ENCODE measurements at regions not wholly inside any gene's neighbourhood (a gene's known extent, or its start where the extent isn't known, plus 50 kb on each side); places are given as distances from the start of the nearest gene placed in this dataset.

- Histone ChIP-seq H3K79me2 (replicated peaks; ENCODE audit: insufficient read depth) (no peaks in the 10 kb centered on the region), H3K27me3 (ENCODE audit: insufficient read depth) (peaks cover 4% of the 10 kb centered on the region; the same call in 1 of the 2 replicates), H4K20me1 (replicated peaks; ENCODE audit: insufficient read depth) (no peaks in the 10 kb centered on the region), H3K4me3 (no peak overlapping the region), H3K27ac (ENCODE audit: low read depth) (no peak overlapping the region), H3K4me2 (no peak overlapping the region), H3F3A (replicated peaks; ENCODE audit: low read depth) (0 out of 2 replicates have a peak, but pooled peaks cover 4% of the 10 kb centered on the region), H3K4me1 (ENCODE audit: insufficient read depth) (peaks cover 15% of the 10 kb centered on the region; the same call in 1 of the 2 replicates), H2AFZ (no peak overlapping the region), H3K36me3 (ENCODE audit: insufficient read depth) (no peaks in the 10 kb centered on the region), H3K9me2 (ENCODE audit: insufficient read depth) (no peaks in the 10 kb centered on the region)
- no peak overlapping the region for H3K4me3 Mint-ChIP-seq
- H3K27ac Mint-ChIP-seq, result no peak overlapping the region
- ATAC-seq (no peak), DNase-seq (ENCODE audit: low spot score) (no peak)
- H3K27me3 Mint-ChIP-seq (ENCODE audit: insufficient read depth, low read depth, poor library complexity), result peaks cover 14% of the 10 kb centered on the region
- TF ChIP-seq EZH2phosphoT487 (IDR thresholded peaks at IDR 0.05; ENCODE audit: unreplicated experiment), result no peak
- TF ChIP-seq CREB1 (CRISPR knock-in tag; IDR thresholded peaks at IDR 0.05; ENCODE audit: low read depth), result no peak
- no peaks in the 10 kb centered on the region for H3K36me3 Mint-ChIP-seq (ENCODE audit: low read depth)
- H3K9me3 Mint-ChIP-seq, result no peaks in the 10 kb centered on the region
- peaks cover 23% of the 10 kb centered on the region for H3K4me1 Mint-ChIP-seq
Observed at GRCh38 chr20:4081421-4081820, 66.1 kb upstream of the RNF24 start.

- Mint-ChIP-seq H3K27ac (no peak overlapping the region), H3K27me3 (ENCODE audit: insufficient read depth, low read depth, poor library complexity) (peaks cover 7% of the 10 kb centered on the region)
- DNase-seq (ENCODE audit: low spot score), result no peak
- TF ChIP-seq ETS1 (IDR thresholded peaks at IDR 0.05) (no peak), POLR2AphosphoS5 (IDR thresholded peaks at IDR 0.05; ENCODE audit: low read depth) (no peak), CTCF (conservative IDR thresholded peaks at IDR 0.05; ENCODE audit: low read depth in 2 of 2) (no peak), JUNB (IDR thresholded peaks at IDR 0.05; ENCODE audit: unreplicated experiment) (no peak), STAT1 (IDR thresholded peaks at IDR 0.05; ENCODE audit: unreplicated experiment) (no peak), EZH2 (IDR thresholded peaks at IDR 0.05; ENCODE audit: low read depth, unreplicated experiment) (no peak), ZNF114 (CRISPR knock-in tag; IDR thresholded peaks at IDR 0.05) (no peak), EZH2phosphoT487 (IDR thresholded peaks at IDR 0.05; ENCODE audit: unreplicated experiment) (no peak), ZNF462 (CRISPR knock-in tag; IDR thresholded peaks at IDR 0.05) (no peak), CREB1 (CRISPR knock-in tag; IDR thresholded peaks at IDR 0.05; ENCODE audit: low read depth) (no peak), NANOG (IDR thresholded peaks at IDR 0.05; ENCODE audit: borderline replicate concordance) (no peak)
Observed at GRCh38 chr20:4076671-4077070, 61.3 kb upstream of the RNF24 start.

More at GRCh38 chr20:4076671-4077070, 61.3 kb upstream of the RNF24 start:
- H3K79me2 ChIP-seq (replicated peaks; ENCODE audit: insufficient read depth), result no peaks in the 10 kb centered on the region
- no peaks in the 10 kb centered on the region for H3K36me3 ChIP-seq (ENCODE audit: insufficient read depth)
- H3K27ac ChIP-seq (ENCODE audit: low read depth), result no peak overlapping the region
- H3K4me3 ChIP-seq, result no peak overlapping the region
- no peak overlapping the region for H3K4me3 Mint-ChIP-seq
- no peaks in the 10 kb centered on the region for H3F3A ChIP-seq (replicated peaks; ENCODE audit: low read depth)
- no peak overlapping the region for H2AFZ ChIP-seq
- H3K27me3 ChIP-seq (ENCODE audit: insufficient read depth), result no peaks in the 10 kb centered on the region
- H3K9me3 Mint-ChIP-seq, result no peaks in the 10 kb centered on the region
- ATAC-seq, result no peak
- no peaks in the 10 kb centered on the region for H3K36me3 Mint-ChIP-seq (ENCODE audit: low read depth)
- peaks cover 19% of the 10 kb centered on the region for H3K4me1 Mint-ChIP-seq
- no peak overlapping the region for H3K4me2 ChIP-seq
- H3K9me2 ChIP-seq (ENCODE audit: insufficient read depth), result no peaks in the 10 kb centered on the region
- H4K20me1 ChIP-seq (replicated peaks; ENCODE audit: insufficient read depth), result no peaks in the 10 kb centered on the region
- H3K4me1 ChIP-seq (ENCODE audit: insufficient read depth), result peaks cover 7% of the 10 kb centered on the region; the same call in 1 of the 2 replicates

Measured in GM23338 (cell line).